ENCODE measurements at regions not wholly inside any gene's neighbourhood (a gene's known extent, or its start where the extent isn't known, plus 50 kb on each side); places are given as distances from the start of the nearest gene placed in this dataset.

DNA sequence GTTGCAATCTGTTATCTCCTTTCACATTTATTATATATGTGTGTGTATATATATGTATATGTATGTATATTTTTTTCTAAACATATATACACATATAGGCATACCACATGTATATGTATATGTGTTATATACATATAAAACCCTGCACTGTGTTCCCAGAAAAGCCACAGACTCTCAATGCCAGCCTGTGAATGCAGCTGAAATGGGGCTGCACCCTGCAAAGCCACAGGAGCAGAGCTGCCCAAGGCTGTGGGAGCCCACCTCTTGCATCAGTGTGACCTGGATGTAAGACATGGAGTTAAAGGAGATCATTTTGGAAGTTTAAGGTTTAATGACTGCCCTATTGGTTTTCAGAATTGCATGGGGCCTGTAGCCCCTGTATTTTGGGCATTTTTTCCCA is 762.3 kb upstream of the ARPP21 start:
- Histone ChIP-seq H3K27ac (ENCODE audit: low read length in 2 of 2) (no peak overlapping the region), H4K20me1 (ENCODE audit: control insufficient read depth, insufficient read depth, low read length, poor library complexity, severe bottlenecking) (no peaks in the 10 kb centered on the region), H3K9me3 (ENCODE audit: control extremely low read depth in 1 of 3, control insufficient read depth in 2 of 3, insufficient read depth in 1 of 3, low read length in 2 of 3) (peaks cover 0 to 3% (median 0%) of the 10 kb centered on the region in 3 donors), H3K4me2 (replicated peaks; ENCODE audit: low read depth, low read length, poor library complexity, severe bottlenecking) (no peak overlapping the region), H3K79me2 (ENCODE audit: control insufficient read depth, insufficient read depth, low read length) (no peaks in the 10 kb centered on the region), H3K4me1 (ENCODE audit: control insufficient read depth in 2 of 2, insufficient read depth in 2 of 2, low read length in 2 of 2) (no peaks in the 10 kb centered on the region), H3K36me3 (replicated peaks in 1 of 2; ENCODE audit: control extremely low read depth in 1 of 2, control insufficient read depth in 1 of 2, extremely low read depth in 1 of 2, insufficient read depth in 2 of 2, low read length in 1 of 2) (no peaks in the 10 kb centered on the region), H3K27me3 (replicated peaks in 1 of 4; ENCODE audit: control extremely low read depth in 1 of 4, control insufficient read depth in 3 of 4, insufficient read depth in 4 of 4, low read length in 3 of 4) (no peaks in the 10 kb centered on the region), H2AFZ (ENCODE audit: insufficient read depth, low read depth, low read length, poor library complexity, severe bottlenecking) (no peak overlapping the region), H3K4me3 (ENCODE audit: control extremely low read depth in 1 of 5, extremely low read depth in 1 of 5, insufficient read depth in 1 of 5, low read depth in 2 of 5, low read length in 4 of 5) (no peak overlapping the region), H3K9ac (ENCODE audit: low read length) (no peak overlapping the region)
- no peaks in the 10 kb centered on the region for H3K4me1 Mint-ChIP-seq
- ChIA-PET POLR2A (no interaction called here), CTCF (no interaction called here)
- DNase-seq, result no peak
- H3K4me3 Mint-ChIP-seq, result no peak overlapping the region
- no peak for ATAC-seq (ENCODE audit: low read depth)
- H3K27ac Mint-ChIP-seq, result no peak overlapping the region
- no peaks in the 10 kb centered on the region for H3K9me3 Mint-ChIP-seq (ENCODE audit: insufficient read depth)
- no peaks in the 10 kb centered on the region for H3K27me3 Mint-ChIP-seq
- intact Hi-C loops (cut with micrococcal nuclease), result no loop called here
- no peak for TF ChIP-seq EZH2 (IDR thresholded peaks at IDR 0.05; ENCODE audit: borderline replicate concordance, insufficient read depth, low read depth, low read length, poor library complexity, severe bottlenecking)
- TF ChIP-seq, protein P1, sequence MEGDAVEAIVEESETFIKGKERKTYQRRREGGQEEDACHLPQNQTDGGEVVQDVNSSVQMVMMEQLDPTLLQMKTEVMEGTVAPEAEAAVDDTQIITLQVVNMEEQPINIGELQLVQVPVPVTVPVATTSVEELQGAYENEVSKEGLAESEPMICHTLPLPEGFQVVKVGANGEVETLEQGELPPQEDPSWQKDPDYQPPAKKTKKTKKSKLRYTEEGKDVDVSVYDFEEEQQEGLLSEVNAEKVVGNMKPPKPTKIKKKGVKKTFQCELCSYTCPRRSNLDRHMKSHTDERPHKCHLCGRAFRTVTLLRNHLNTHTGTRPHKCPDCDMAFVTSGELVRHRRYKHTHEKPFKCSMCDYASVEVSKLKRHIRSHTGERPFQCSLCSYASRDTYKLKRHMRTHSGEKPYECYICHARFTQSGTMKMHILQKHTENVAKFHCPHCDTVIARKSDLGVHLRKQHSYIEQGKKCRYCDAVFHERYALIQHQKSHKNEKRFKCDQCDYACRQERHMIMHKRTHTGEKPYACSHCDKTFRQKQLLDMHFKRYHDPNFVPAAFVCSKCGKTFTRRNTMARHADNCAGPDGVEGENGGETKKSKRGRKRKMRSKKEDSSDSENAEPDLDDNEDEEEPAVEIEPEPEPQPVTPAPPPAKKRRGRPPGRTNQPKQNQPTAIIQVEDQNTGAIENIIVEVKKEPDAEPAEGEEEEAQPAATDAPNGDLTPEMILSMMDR (IDR thresholded peaks at IDR 0.05), result no peak

DNA sequence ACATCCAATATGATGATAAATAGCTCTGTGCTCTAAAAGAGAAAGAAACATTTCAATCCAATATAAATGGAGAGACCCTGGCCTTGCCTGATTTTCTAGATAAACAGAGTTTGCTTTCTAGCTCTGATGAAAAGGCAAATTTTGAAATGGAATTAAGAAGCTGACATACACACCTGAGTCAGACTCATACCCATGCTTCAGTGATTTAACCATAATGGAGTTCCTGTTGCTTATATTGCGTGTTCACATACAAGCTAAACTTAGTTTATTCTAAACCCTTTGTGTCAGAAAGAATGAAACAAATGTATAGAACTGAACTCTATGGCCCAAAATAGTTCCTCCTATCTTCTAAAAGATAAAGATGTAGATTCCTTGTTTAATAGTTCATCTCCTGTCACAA is 760.8 kb upstream of the ARPP21 start:
- H3K27me3 ChIP-seq (replicated peaks in 1 of 4; ENCODE audit: control extremely low read depth in 1 of 4, control insufficient read depth in 3 of 4, insufficient read depth in 4 of 4, low read length in 3 of 4), result no peaks in the 10 kb centered on the region
- no peaks in the 10 kb centered on the region for H3K27me3 Mint-ChIP-seq
- no peak overlapping the region for H3K9ac ChIP-seq (ENCODE audit: low read length)
- no peak overlapping the region for H3K27ac ChIP-seq (ENCODE audit: low read length in 2 of 2)
- no peak overlapping the region for H2AFZ ChIP-seq (ENCODE audit: insufficient read depth, low read depth, low read length, poor library complexity, severe bottlenecking)
- H4K20me1 ChIP-seq (ENCODE audit: control insufficient read depth, insufficient read depth, low read length, poor library complexity, severe bottlenecking), result no peaks in the 10 kb centered on the region
- no peaks in the 10 kb centered on the region for H3K9me3 Mint-ChIP-seq (ENCODE audit: insufficient read depth)
- intact Hi-C loops (cut with micrococcal nuclease), result no loop called here
- no peak overlapping the region for H3K27ac Mint-ChIP-seq
- no peaks in the 10 kb centered on the region for H3K79me2 ChIP-seq (ENCODE audit: control insufficient read depth, insufficient read depth, low read length)
- H3K4me1 ChIP-seq (ENCODE audit: control insufficient read depth in 2 of 2, insufficient read depth in 2 of 2, low read length in 2 of 2), result no peaks in the 10 kb centered on the region
- no peak overlapping the region for H3K4me2 ChIP-seq (replicated peaks; ENCODE audit: low read depth, low read length, poor library complexity, severe bottlenecking)
- no peaks in the 10 kb centered on the region for H3K9me3 ChIP-seq (ENCODE audit: control extremely low read depth in 1 of 3, control insufficient read depth in 2 of 3, insufficient read depth in 1 of 3, low read length in 2 of 3)
- H3K36me3 ChIP-seq (replicated peaks in 1 of 2; ENCODE audit: control extremely low read depth in 1 of 2, control insufficient read depth in 1 of 2, extremely low read depth in 1 of 2, insufficient read depth in 2 of 2, low read length in 1 of 2), result no peaks in the 10 kb centered on the region
- H3K4me3 ChIP-seq (ENCODE audit: control extremely low read depth in 1 of 5, extremely low read depth in 1 of 5, insufficient read depth in 1 of 5, low read depth in 2 of 5, low read length in 4 of 5), result no peak overlapping the region
- ChIA-PET POLR2A (no interaction called here), CTCF (no interaction called here)
- ATAC-seq (ENCODE audit: low read depth), result no peak
- H3K4me3 Mint-ChIP-seq, result no peak overlapping the region
- no peak for DNase-seq
- TF ChIP-seq EZH2 (IDR thresholded peaks at IDR 0.05; ENCODE audit: borderline replicate concordance, insufficient read depth, low read depth, low read length, poor library complexity, severe bottlenecking), result no peak
- TF ChIP-seq, protein P1 (IDR thresholded peaks at IDR 0.05), result no peak
- no peaks in the 10 kb centered on the region for H3K4me1 Mint-ChIP-seq
- no CpG with 5 or more reads among the region's 1 CpG for whole genome bisulfite sequencing (ENCODE audit: insufficient coverage)
